Spleen (tissue), 11 donors: ENCODE measurements at regions not wholly inside any gene's neighbourhood (a gene's known extent, or its start where the extent isn't known, plus 50 kb on each side); places are given as distances from the start of the nearest gene placed in this dataset.

Experiments
- DNase-seq: peaks from one replicate; pipeline ENCODE4 v3.0.0-alpha.2; 2020
- H3K27ac ChIP-seq, 8 donors: fragments of 200-600 bp; sonication (generic) in 7 of 8; 1 replicate in 4 of 8; 2 replicates in 4 of 8; pipeline versions ENCODE4 v1.5.0 to v1.8.0; 2016 to 2021; ENCODE audit warnings: inconsistent platforms in 4 of 8, mild to moderate bottlenecking in 4 of 8, moderate library complexity in 1 of 8
- H3K27me3 ChIP-seq, 7 donors: fragments of 200-600 bp; sonication (generic) in 6 of 7; replicated peaks in 1 of 7; 1 replicate in 4 of 7; 2 replicates in 3 of 7; pipeline versions ENCODE4 v1.5.0 to v1.8.0; 2016 to 2021; ENCODE audit warnings: inconsistent platforms in 3 of 7, mild to moderate bottlenecking in 1 of 7
- H3K36me3 ChIP-seq, 6 donors: fragments of 200-600 bp; sonication (generic) in 5 of 6; 1 replicate in 4 of 6; 2 replicates in 2 of 6; pipeline versions ENCODE4 v1.5.0 to v1.8.0; 2016 to 2021; ENCODE audit warnings: inconsistent platforms in 2 of 6
- H3K4me1 ChIP-seq, 6 donors: fragments of 200-600 bp; sonication (generic) in 5 of 6; 1 replicate in 3 of 6; 2 replicates in 3 of 6; pipeline versions ENCODE4 v1.5.0 to v1.8.0; 2016 to 2021; ENCODE audit warnings: inconsistent platforms in 3 of 6
- H3K4me3 ChIP-seq, 8 donors: fragments of 200-600 bp; sonication (generic) in 7 of 8; 1 replicate in 4 of 8; 2 replicates in 4 of 8; pipeline versions ENCODE4 v1.5.0 to v1.8.0; 2016 to 2021; ENCODE audit warnings: inconsistent platforms in 4 of 8, mild to moderate bottlenecking in 4 of 8, moderate library complexity in 2 of 8
- H3K9me3 ChIP-seq, 8 donors: fragments of 200-600 bp; sonication (generic) in 7 of 8; 1 replicate in 4 of 8; 2 replicates in 4 of 8; pipeline versions ENCODE4 v1.5.0 to v1.8.0; 2016 to 2021; ENCODE audit warnings: inconsistent platforms in 4 of 8
- CTCF ChIP-seq, 11 experiments: fragments of 200-600 bp in 7 of 11; fragments of 450-650 bp in 4 of 11; sonication (generic) in 4 of 11; IDR thresholded peaks in 8 of 11; conservative IDR thresholded peaks in 3 of 11; 1 replicate in 7 of 11; 2 replicates in 4 of 11; pipeline versions ENCODE4 v1.4.0 to v1.8.0; 2016 to 2021; ENCODE audit warnings: antibody characterized with exemption in 11 of 11, inconsistent platforms in 4 of 11, mild to moderate bottlenecking in 1 of 11
- POLR2A ChIP-seq, 3 donors: fragments of 450-650 bp; IDR thresholded peaks; one replicate each; pipeline ENCODE4 v1.5.1; 2017; ENCODE audit warnings: antibody characterized with exemption in 3 of 3, mild to moderate bottlenecking in 1 of 3
- POLR2AphosphoS5 ChIP-seq, 3 donors: sonication (generic); formaldehyde crosslinking; IDR thresholded peaks; one replicate each; pipeline ENCODE4 v1.5.1; 2017; ENCODE audit warnings: antibody characterized with exemption in 3 of 3
- WGBS, 5 donors: extraction: QIAGEN DNeasy Blood & Tissue Kit in 3 of 5; methylation state at CpG; one replicate each; pipeline versions ENCODE4 v1.1.5 to v1.1.7; 2013 to 2018; 5-methylcytosine and 5-hydroxymethylcytosine counted together
- intact Hi-C: fragments of 100-400 bp; cut with DNase I; formaldehyde crosslinking; loops from one replicate; pipeline ENCODE4 v1.15.0; 2023; ENCODE audit warnings: low total_unique reads
- donor health status: healthy with polysubstance abuse.
- donor health status: DM: no; HTN: no; CAD: no; lungs with moderate emphysema.
- donor health status: DM: no; HTN: no; CAD: no.
- donor health status: Bipolar disorder and iron deficiency.
- donor health status: healthy.
- donor health status: DM: no; HTN: no; CAD: no.
- donor health status: DM: yes; HTN: yes; CAD: no.

- no peaks in the 10 kb centered on the region for H3K36me3 ChIP-seq
- intact Hi-C loops = no loop called here
- 83 to 88% (median 85%) methylated on average over 11 of the region's 11 CpGs for WGBS, 5 donors
Observed at GRCh38 chr6:168925671-168926070, 328.0 kb downstream of the THBS2 start.

DNA sequence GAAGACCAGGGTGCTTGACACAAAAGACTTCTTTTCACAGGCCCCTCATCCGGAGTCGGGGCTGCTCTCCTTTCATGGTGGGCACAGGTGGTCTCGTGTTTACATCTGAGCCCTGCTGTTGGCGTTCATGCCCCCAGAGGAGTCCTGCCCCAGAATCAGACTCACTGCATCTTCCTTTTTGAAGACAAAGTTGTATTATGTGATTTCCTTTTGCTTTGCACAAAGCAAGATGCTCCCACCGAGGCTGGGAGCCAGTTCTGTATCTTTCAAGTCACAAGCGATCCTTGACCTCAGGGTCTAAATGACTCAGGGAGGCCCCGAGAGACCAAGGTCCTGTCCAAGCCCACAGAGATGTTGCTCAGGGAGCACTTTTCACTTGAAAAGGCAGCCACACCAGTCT lies 330.5 kb downstream of the THBS2 start:
- H3K27me3 ChIP-seq = no peaks in the 10 kb centered on the region
- H3K4me1 ChIP-seq = no peaks in the 10 kb centered on the region
- no peak for DNase-seq
- TF ChIP-seq CTCF (IDR thresholded peaks at IDR 0.05 in 8 of 11, conservative IDR thresholded peaks at IDR 0.05 in 3 of 11) (no peak), POLR2A (IDR thresholded peaks at IDR 0.05) (no peak), POLR2AphosphoS5 (IDR thresholded peaks at IDR 0.05) (no peak)
- no peak overlapping the region for H3K4me3 ChIP-seq
- no peaks in the 10 kb centered on the region for H3K36me3 ChIP-seq
- peaks cover 0 to 3% (median 0%) of the 10 kb centered on the region in 8 donors for H3K9me3 ChIP-seq
- intact Hi-C loops = no loop called here
- WGBS, 5 donors = 77 to 89% (median 81%) methylated on average over 7 of the region's 7 CpGs
- no peak overlapping the region for H3K27ac ChIP-seq

More at GRCh38 chr6:168925671-168926070, 328.0 kb downstream of the THBS2 start:
- H3K27me3 ChIP-seq = no peaks in the 10 kb centered on the region
- no peak overlapping the region for H3K27ac ChIP-seq
- no peaks in the 10 kb centered on the region for H3K4me1 ChIP-seq
- peaks cover 0 to 3% (median 0%) of the 10 kb centered on the region in 8 donors for H3K9me3 ChIP-seq
- no peak overlapping the region for H3K4me3 ChIP-seq
- DNase-seq = no peak
- no peak for TF ChIP-seq POLR2A (IDR thresholded peaks at IDR 0.05)
- TF ChIP-seq CTCF (IDR thresholded peaks at IDR 0.05 in 8 of 11, conservative IDR thresholded peaks at IDR 0.05 in 3 of 11) = no peak
- no peak for TF ChIP-seq POLR2AphosphoS5 (IDR thresholded peaks at IDR 0.05)

GRCh38 chr6:168922436-168922835 lies 331.2 kb downstream of the THBS2 start:
- no peaks in the 10 kb centered on the region for H3K4me1 ChIP-seq
- WGBS, 5 donors = 85 to 94% (median 92%) methylated on average over 7 of the region's 7 CpGs
- H3K36me3 ChIP-seq = no peaks in the 10 kb centered on the region
- no peak overlapping the region for H3K4me3 ChIP-seq
- H3K9me3 ChIP-seq = peaks cover 0 to 3% (median 0%) of the 10 kb centered on the region in 8 donors
- intact Hi-C loops = no loop called here
- DNase-seq = no peak
- no peaks in the 10 kb centered on the region for H3K27me3 ChIP-seq
- H3K27ac ChIP-seq = no peak overlapping the region
- TF ChIP-seq POLR2A (IDR thresholded peaks at IDR 0.05) (no peak), POLR2AphosphoS5 (IDR thresholded peaks at IDR 0.05) (no peak), CTCF (IDR thresholded peaks at IDR 0.05 in 8 of 11, conservative IDR thresholded peaks at IDR 0.05 in 3 of 11) (no peak)

DNA sequence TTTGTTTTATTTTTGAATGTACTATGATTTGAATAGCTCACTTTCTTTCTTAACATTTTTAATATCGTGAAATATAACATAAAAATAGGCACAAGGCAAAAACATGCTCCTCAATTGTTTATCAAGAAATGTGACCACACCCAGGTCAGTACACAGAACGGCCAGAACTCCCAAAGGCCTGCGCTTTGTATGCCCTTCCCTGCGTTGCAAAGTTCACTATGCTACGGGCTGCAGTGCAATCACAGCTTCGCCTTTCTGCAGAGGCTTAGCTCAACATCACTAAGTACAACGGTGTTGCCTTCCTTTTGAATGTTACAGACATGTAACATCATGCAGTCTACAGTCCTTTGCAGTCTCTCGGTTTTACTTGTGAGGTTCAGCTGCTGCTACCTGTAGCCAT lies 333.4 kb downstream of the THBS2 start:
- Histone ChIP-seq H3K4me1 (no peaks in the 10 kb centered on the region), H3K27ac (peak overlapping the region in 4 of 8 donors; percentile 9 to 61 (median 28)), H3K36me3 (no peaks in the 10 kb centered on the region), H3K9me3 (no peaks in the 10 kb centered on the region), H3K27me3 (no peaks in the 10 kb centered on the region), H3K4me3 (no peak overlapping the region)
- 81 to 87% (median 85%) methylated on average over 8 of the region's 8 CpGs for WGBS, 5 donors
- intact Hi-C loops = no loop called here
- TF ChIP-seq CTCF (IDR thresholded peaks at IDR 0.05 in 8 of 11, conservative IDR thresholded peaks at IDR 0.05 in 3 of 11) (no peak), POLR2AphosphoS5 (IDR thresholded peaks at IDR 0.05) (no peak), POLR2A (IDR thresholded peaks at IDR 0.05) (no peak)
- DNase-seq = no peak
